ENCODE measurements at regions not wholly inside any gene's neighbourhood (a gene's known extent, or its start where the extent isn't known, plus 50 kb on each side); places are given as distances from the start of the nearest gene placed in this dataset.

GRCh38 chr7:46744957-46745706 is 824.1 kb upstream of the IGFBP3 start:
- Mint-ChIP-seq H3K27ac (no peak overlapping the region), H3K4me3 (no peak overlapping the region), H3K36me3 (ENCODE audit: low read depth) (no peaks in the 10 kb centered on the region), H3K27me3 (ENCODE audit: insufficient read depth) (no peaks in the 10 kb centered on the region), H3K4me1 (ENCODE audit: low read depth) (no peaks in the 10 kb centered on the region), H3K9me3 (peaks cover 4% of the 10 kb centered on the region)
- intact Hi-C loops (cut with micrococcal nuclease), result no loop called here
- DNase-seq (ENCODE audit: low spot score), result no peak

GRCh38 chr7:46742601-46743000 is 821.5 kb upstream of the IGFBP3 start:
- Mint-ChIP-seq H3K27me3 (ENCODE audit: insufficient read depth) (no peaks in the 10 kb centered on the region), H3K4me1 (ENCODE audit: low read depth) (no peaks in the 10 kb centered on the region), H3K4me3 (no peak overlapping the region), H3K36me3 (ENCODE audit: low read depth) (no peaks in the 10 kb centered on the region), H3K9me3 (peaks cover 4% of the 10 kb centered on the region), H3K27ac (no peak overlapping the region)
- DNase-seq (ENCODE audit: low spot score), result no peak
- intact Hi-C loops (cut with micrococcal nuclease), result no loop called here

GRCh38 chr7:46741938-46742540 is 821.0 kb upstream of the IGFBP3 start:
- peaks cover 4% of the 10 kb centered on the region for H3K9me3 Mint-ChIP-seq
- H3K4me1 Mint-ChIP-seq (ENCODE audit: low read depth), result no peaks in the 10 kb centered on the region
- no peak overlapping the region for H3K27ac Mint-ChIP-seq
- no peaks in the 10 kb centered on the region for H3K27me3 Mint-ChIP-seq (ENCODE audit: insufficient read depth)
- no peak overlapping the region for H3K4me3 Mint-ChIP-seq
- no peak for DNase-seq (ENCODE audit: low spot score)
- intact Hi-C loops (cut with micrococcal nuclease), result no loop called here
- H3K36me3 Mint-ChIP-seq (ENCODE audit: low read depth), result no peaks in the 10 kb centered on the region

- Mint-ChIP-seq H3K27me3 (ENCODE audit: insufficient read depth) (no peaks in the 10 kb centered on the region), H3K36me3 (ENCODE audit: low read depth) (no peaks in the 10 kb centered on the region), H3K27ac (no peak overlapping the region), H3K4me3 (no peak overlapping the region), H3K9me3 (peaks cover 4% of the 10 kb centered on the region), H3K4me1 (ENCODE audit: low read depth) (no peaks in the 10 kb centered on the region)
- intact Hi-C loops (cut with micrococcal nuclease), result no loop called here
- no peak for DNase-seq (ENCODE audit: low spot score)
Observed at GRCh38 chr7:46741181-46741580, 820.1 kb upstream of the IGFBP3 start.

- H3K9me3 Mint-ChIP-seq, result no peaks in the 10 kb centered on the region
- H3K4me1 Mint-ChIP-seq (ENCODE audit: low read depth), result no peaks in the 10 kb centered on the region
- no peak overlapping the region for H3K4me3 Mint-ChIP-seq
- intact Hi-C loops (cut with micrococcal nuclease), result no loop called here
- no peaks in the 10 kb centered on the region for H3K36me3 Mint-ChIP-seq (ENCODE audit: low read depth)
- H3K27me3 Mint-ChIP-seq (ENCODE audit: insufficient read depth), result no peaks in the 10 kb centered on the region
- no peak for DNase-seq (ENCODE audit: low spot score)
- no peak overlapping the region for H3K27ac Mint-ChIP-seq
Observed at GRCh38 chr7:46739518-46740234, 818.6 kb upstream of the IGFBP3 start.

GRCh38 chr7:46738796-46739195 is 817.7 kb upstream of the IGFBP3 start:
- Mint-ChIP-seq H3K4me1 (ENCODE audit: low read depth) (no peaks in the 10 kb centered on the region), H3K36me3 (ENCODE audit: low read depth) (no peaks in the 10 kb centered on the region), H3K9me3 (no peaks in the 10 kb centered on the region), H3K27me3 (ENCODE audit: insufficient read depth) (no peaks in the 10 kb centered on the region), H3K4me3 (no peak overlapping the region), H3K27ac (no peak overlapping the region)
- DNase-seq (ENCODE audit: low spot score), result no peak
- intact Hi-C loops (cut with micrococcal nuclease), result no loop called here

GRCh38 chr7:46738165-46738564 is 817.1 kb upstream of the IGFBP3 start:
- intact Hi-C loops (cut with micrococcal nuclease), result no loop called here
- H3K4me1 Mint-ChIP-seq (ENCODE audit: low read depth), result no peaks in the 10 kb centered on the region
- H3K9me3 Mint-ChIP-seq, result no peaks in the 10 kb centered on the region
- DNase-seq (ENCODE audit: low spot score), result no peak
- H3K27me3 Mint-ChIP-seq (ENCODE audit: insufficient read depth), result no peaks in the 10 kb centered on the region
- no peaks in the 10 kb centered on the region for H3K36me3 Mint-ChIP-seq (ENCODE audit: low read depth)
- no peak overlapping the region for H3K27ac Mint-ChIP-seq
- H3K4me3 Mint-ChIP-seq, result no peak overlapping the region

GRCh38 chr7:46725838-46726237 is 804.8 kb upstream of the IGFBP3 start:
- Mint-ChIP-seq H3K4me1 (ENCODE audit: low read depth) (no peaks in the 10 kb centered on the region), H3K4me3 (no peak overlapping the region), H3K27ac (no peak overlapping the region), H3K9me3 (peaks cover 14% of the 10 kb centered on the region), H3K27me3 (ENCODE audit: insufficient read depth) (no peaks in the 10 kb centered on the region), H3K36me3 (ENCODE audit: low read depth) (no peaks in the 10 kb centered on the region)
- intact Hi-C loops (cut with micrococcal nuclease), result no loop called here
- no peak for DNase-seq (ENCODE audit: low spot score)

GRCh38 chr7:46725136-46725535 is 804.1 kb upstream of the IGFBP3 start:
- no peak overlapping the region for H3K4me3 Mint-ChIP-seq
- H3K27me3 Mint-ChIP-seq (ENCODE audit: insufficient read depth), result no peaks in the 10 kb centered on the region
- no peak overlapping the region for H3K27ac Mint-ChIP-seq
- intact Hi-C loops (cut with micrococcal nuclease), result no loop called here
- no peak for DNase-seq (ENCODE audit: low spot score)
- H3K4me1 Mint-ChIP-seq (ENCODE audit: low read depth), result no peaks in the 10 kb centered on the region
- H3K36me3 Mint-ChIP-seq (ENCODE audit: low read depth), result no peaks in the 10 kb centered on the region
- peaks cover 14% of the 10 kb centered on the region for H3K9me3 Mint-ChIP-seq

GRCh38 chr7:46723742-46724141 is 802.7 kb upstream of the IGFBP3 start:
- H3K27me3 Mint-ChIP-seq (ENCODE audit: insufficient read depth), result no peaks in the 10 kb centered on the region
- no peak overlapping the region for H3K27ac Mint-ChIP-seq
- DNase-seq (ENCODE audit: low spot score), result no peak
- no peaks in the 10 kb centered on the region for H3K4me1 Mint-ChIP-seq (ENCODE audit: low read depth)
- intact Hi-C loops (cut with micrococcal nuclease), result no loop called here
- H3K36me3 Mint-ChIP-seq (ENCODE audit: low read depth), result no peaks in the 10 kb centered on the region
- H3K9me3 Mint-ChIP-seq, result peaks cover 14% of the 10 kb centered on the region
- H3K4me3 Mint-ChIP-seq, result no peak overlapping the region

- intact Hi-C loops (cut with micrococcal nuclease), result no loop called here
- DNase-seq (ENCODE audit: low spot score), result no peak
- H3K4me3 Mint-ChIP-seq, result no peak overlapping the region
- H3K27me3 Mint-ChIP-seq (ENCODE audit: insufficient read depth), result no peaks in the 10 kb centered on the region
- no peak overlapping the region for H3K27ac Mint-ChIP-seq
- no peaks in the 10 kb centered on the region for H3K4me1 Mint-ChIP-seq (ENCODE audit: low read depth)
- no peaks in the 10 kb centered on the region for H3K36me3 Mint-ChIP-seq (ENCODE audit: low read depth)
- H3K9me3 Mint-ChIP-seq, result peaks cover 14% of the 10 kb centered on the region
Observed at GRCh38 chr7:46723003-46723402, 801.9 kb upstream of the IGFBP3 start.

GRCh38 chr7:46720761-46721160 is 799.7 kb upstream of the IGFBP3 start:
- Mint-ChIP-seq H3K9me3 (peaks cover 13% of the 10 kb centered on the region), H3K4me3 (no peak overlapping the region), H3K36me3 (ENCODE audit: low read depth) (no peaks in the 10 kb centered on the region), H3K27ac (no peak overlapping the region), H3K27me3 (ENCODE audit: insufficient read depth) (no peaks in the 10 kb centered on the region), H3K4me1 (ENCODE audit: low read depth) (no peaks in the 10 kb centered on the region)
- DNase-seq (ENCODE audit: low spot score), result no peak
- intact Hi-C loops (cut with micrococcal nuclease), result no loop called here

- Mint-ChIP-seq H3K4me1 (ENCODE audit: low read depth) (no peaks in the 10 kb centered on the region), H3K27ac (no peak overlapping the region)
- no peak for DNase-seq (ENCODE audit: low spot score)
Observed at GRCh38 chr7:46719616-46720015, 798.5 kb upstream of the IGFBP3 start.

More at GRCh38 chr7:46719616-46720015, 798.5 kb upstream of the IGFBP3 start:
- Mint-ChIP-seq H3K4me3 (no peak overlapping the region), H3K36me3 (ENCODE audit: low read depth) (no peaks in the 10 kb centered on the region), H3K27me3 (ENCODE audit: insufficient read depth) (no peaks in the 10 kb centered on the region), H3K9me3 (peaks cover 1% of the 10 kb centered on the region)
- intact Hi-C loops (cut with micrococcal nuclease), result no loop called here
